Natural killer cell (primary cell): ENCODE measurements at regions not wholly inside any gene's neighbourhood (a gene's known extent, or its start where the extent isn't known, plus 50 kb on each side); places are given as distances from the start of the nearest gene placed in this dataset.

Source experiments
- ATAC-seq, 3 donors: fragments of 150-1000 bp in 2 of 3; fragments of 200-7000 bp in 1 of 3; cut with Tn5 transposase; 1 replicate in 1 of 3; 2 replicates in 2 of 3; pipeline ENCODE4 v1.10.0; 2021; ENCODE audit warnings: mild to moderate bottlenecking in 2 of 3, moderate library complexity in 2 of 3
- DNase-seq, 2 donors: peaks; one replicate each; pipeline versions ENCODE4 v3.0.0 to v3.0.0-alpha.2; 2013 to 2021; ENCODE audit warnings: mixed read lengths in 1 of 2
- H3K27ac ChIP-seq: one replicate; pipeline ENCODE4 v1.5.1; 2013; ENCODE audit warnings: mild to moderate bottlenecking, low read length
- H3K27me3 ChIP-seq: one replicate; pipeline ENCODE4 v1.6.1; 2013; ENCODE audit warnings: low read length; ENCODE audit not compliant: control insufficient read depth, insufficient read depth
- H3K36me3 ChIP-seq: one replicate; pipeline ENCODE4 v1.6.1; 2013; ENCODE audit warnings: low read length; ENCODE audit not compliant: control insufficient read depth, insufficient read depth
- H3K4me1 ChIP-seq: one replicate; pipeline ENCODE4 v1.6.1; 2013; ENCODE audit warnings: low read length; ENCODE audit not compliant: control insufficient read depth, insufficient read depth
- H3K4me3 ChIP-seq: one replicate; pipeline ENCODE4 v1.5.1; 2013; ENCODE audit warnings: low read length
- H3K9me3 ChIP-seq: one replicate; pipeline ENCODE4 v1.6.1; 2013; ENCODE audit warnings: low read length; ENCODE audit not compliant: control insufficient read depth, insufficient read depth
- H3K27ac Mint-ChIP-seq, 2 donors: one replicate each; pipeline ENCODE4 v1.8.0; 2022; ENCODE audit warnings: mild to moderate bottlenecking in 2 of 2, mixed read lengths in 2 of 2, moderate library complexity in 1 of 2
- H3K27me3 Mint-ChIP-seq, 2 donors: one replicate each; pipeline ENCODE4 v1.8.0; 2022; ENCODE audit warnings: low read depth in 2 of 2, mixed read lengths in 2 of 2
- H3K36me3 Mint-ChIP-seq: one replicate; pipeline ENCODE4 v1.8.0; 2022; ENCODE audit warnings: mixed read lengths
- H3K4me1 Mint-ChIP-seq, 2 donors: one replicate each; pipeline ENCODE4 v1.8.0; 2022; ENCODE audit warnings: mixed read lengths in 2 of 2
- H3K4me3 Mint-ChIP-seq: one replicate; pipeline ENCODE4 v1.8.0; 2022; ENCODE audit warnings: mild to moderate bottlenecking, moderate library complexity, mixed read lengths
- H3K9me3 Mint-ChIP-seq, 2 donors: one replicate each; pipeline ENCODE4 v1.8.0; 2022; ENCODE audit warnings: mixed read lengths in 2 of 2
- WGBS: methylation state at CpG from one replicate; pipeline ENCODE4 v1.1.7; 2013; ENCODE audit warnings: missing lambda C conversion rate; ENCODE audit not compliant: insufficient coverage; 5-methylcytosine and 5-hydroxymethylcytosine counted together
- intact Hi-C: fragments of 100-400 bp; cut with micrococcal nuclease; formaldehyde crosslinking; loops from one replicate; pipeline ENCODE4 v1.14.2; 2022
- TF ChIP-seq, protein P1 (sequence below): fragments of 200-600 bp; IDR thresholded peaks from one replicate; pipeline ENCODE4 v1.8.0; 2022; ENCODE audit warnings: antibody characterized with exemption

DNA sequence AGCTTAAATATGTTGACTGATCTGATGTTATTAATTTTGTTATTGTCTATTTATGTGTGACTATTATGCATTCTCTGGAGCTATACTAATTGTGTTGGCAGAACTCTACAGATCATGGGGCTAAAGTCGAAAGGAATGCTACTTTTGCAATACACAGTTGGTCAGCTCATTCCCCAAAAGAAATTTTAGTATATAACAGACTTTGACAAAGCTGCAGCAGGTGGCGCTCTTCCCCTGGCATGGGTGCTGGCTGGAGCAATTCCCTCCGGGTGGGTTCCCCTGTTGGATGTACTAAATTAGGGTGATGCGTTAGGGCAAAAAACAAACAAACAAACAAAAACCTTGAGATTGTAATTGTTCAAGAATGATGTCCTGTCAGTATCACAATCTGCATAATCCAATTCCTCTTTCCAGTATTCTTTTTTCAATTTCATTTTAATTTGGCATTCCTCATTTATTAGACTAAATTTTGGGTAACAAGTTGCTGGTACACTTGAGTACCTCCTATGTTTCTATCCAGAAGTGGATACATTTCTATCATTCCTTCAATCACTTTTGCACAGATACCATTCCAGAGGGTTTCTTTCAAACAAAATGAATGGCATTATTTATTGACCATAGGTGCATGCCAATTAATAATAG, 322.8 kb upstream of the EDNRB start:
- intact Hi-C loops, result no loop called here
- no peaks in the 10 kb centered on the region for H3K36me3 ChIP-seq
- H3K4me3 ChIP-seq, result no peak overlapping the region
- WGBS, result 25% methylated on average over 1 of the region's 4 CpGs
- no peaks in the 10 kb centered on the region for H3K27me3 ChIP-seq
- Mint-ChIP-seq H3K9me3 (peaks cover 3% of the 10 kb centered on the region in 2 donors), H3K36me3 (no peaks in the 10 kb centered on the region), H3K4me1 (no peaks in the 10 kb centered on the region), H3K27ac (no peak overlapping the region), H3K27me3 (no peaks in the 10 kb centered on the region), H3K4me3 (no peak overlapping the region)
- H3K4me1 ChIP-seq, result no peaks in the 10 kb centered on the region
- no peak overlapping the region for H3K27ac ChIP-seq
- no peaks in the 10 kb centered on the region for H3K9me3 ChIP-seq
- no peak for ATAC-seq
- TF ChIP-seq, protein P1, sequence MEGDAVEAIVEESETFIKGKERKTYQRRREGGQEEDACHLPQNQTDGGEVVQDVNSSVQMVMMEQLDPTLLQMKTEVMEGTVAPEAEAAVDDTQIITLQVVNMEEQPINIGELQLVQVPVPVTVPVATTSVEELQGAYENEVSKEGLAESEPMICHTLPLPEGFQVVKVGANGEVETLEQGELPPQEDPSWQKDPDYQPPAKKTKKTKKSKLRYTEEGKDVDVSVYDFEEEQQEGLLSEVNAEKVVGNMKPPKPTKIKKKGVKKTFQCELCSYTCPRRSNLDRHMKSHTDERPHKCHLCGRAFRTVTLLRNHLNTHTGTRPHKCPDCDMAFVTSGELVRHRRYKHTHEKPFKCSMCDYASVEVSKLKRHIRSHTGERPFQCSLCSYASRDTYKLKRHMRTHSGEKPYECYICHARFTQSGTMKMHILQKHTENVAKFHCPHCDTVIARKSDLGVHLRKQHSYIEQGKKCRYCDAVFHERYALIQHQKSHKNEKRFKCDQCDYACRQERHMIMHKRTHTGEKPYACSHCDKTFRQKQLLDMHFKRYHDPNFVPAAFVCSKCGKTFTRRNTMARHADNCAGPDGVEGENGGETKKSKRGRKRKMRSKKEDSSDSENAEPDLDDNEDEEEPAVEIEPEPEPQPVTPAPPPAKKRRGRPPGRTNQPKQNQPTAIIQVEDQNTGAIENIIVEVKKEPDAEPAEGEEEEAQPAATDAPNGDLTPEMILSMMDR, result no peak
- DNase-seq, result peak in 1 of 2 donors; percentile 8

DNA sequence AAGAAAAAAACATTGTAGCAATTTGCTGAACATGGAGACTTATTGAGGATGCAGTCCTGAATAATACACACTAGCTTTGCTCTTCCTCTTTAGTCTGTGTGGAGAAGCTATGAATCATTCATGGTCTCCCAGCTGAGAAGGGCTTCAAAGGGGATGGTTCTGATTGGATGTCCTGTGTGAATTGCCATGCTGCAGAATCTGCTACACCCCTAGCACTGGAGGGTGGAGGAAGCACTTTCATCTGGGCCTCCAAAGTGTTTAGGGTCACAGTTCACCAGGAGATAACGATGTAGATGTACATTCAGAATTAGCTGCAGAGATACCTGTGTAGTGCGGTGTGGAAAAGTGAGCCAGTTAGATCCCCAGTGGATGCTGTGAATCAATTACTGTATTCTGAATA, 321.1 kb upstream of the EDNRB start:
- no peaks in the 10 kb centered on the region for H3K9me3 ChIP-seq
- intact Hi-C loops, result no loop called here
- no peak for DNase-seq
- H3K27me3 ChIP-seq, result no peaks in the 10 kb centered on the region
- Mint-ChIP-seq H3K27me3 (no peaks in the 10 kb centered on the region), H3K4me3 (no peak overlapping the region), H3K9me3 (peaks cover 3% of the 10 kb centered on the region in 2 donors), H3K36me3 (no peaks in the 10 kb centered on the region), H3K27ac (no peak overlapping the region), H3K4me1 (no peaks in the 10 kb centered on the region)
- no peaks in the 10 kb centered on the region for H3K36me3 ChIP-seq
- H3K4me1 ChIP-seq, result no peaks in the 10 kb centered on the region
- TF ChIP-seq, protein P1, result no peak
- WGBS, result 93% methylated on average over 2 of the region's 2 CpGs
- no peak overlapping the region for H3K4me3 ChIP-seq
- no peak overlapping the region for H3K27ac ChIP-seq
- ATAC-seq, result no peak

DNA sequence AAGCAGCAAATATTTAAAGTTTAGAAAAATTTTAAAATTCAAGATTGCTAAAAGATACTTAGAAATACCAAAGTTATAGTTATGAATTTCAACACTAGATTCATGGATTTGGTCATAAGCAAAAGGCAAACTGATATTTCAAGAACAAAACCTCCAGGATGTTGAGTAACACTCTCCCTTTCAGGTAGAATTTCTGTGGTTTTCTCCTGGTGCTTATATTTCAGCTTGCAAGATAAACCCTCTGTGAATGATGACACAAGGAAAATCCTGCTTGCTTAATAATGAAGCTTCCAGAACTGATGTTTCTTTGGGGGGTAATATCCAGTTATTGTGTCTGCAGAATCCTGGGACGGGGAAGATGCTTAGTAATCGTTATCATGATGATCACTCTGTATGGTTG, 320.3 kb upstream of the EDNRB start:
- Histone ChIP-seq H3K4me3 (no peak overlapping the region), H3K36me3 (no peaks in the 10 kb centered on the region), H3K4me1 (no peaks in the 10 kb centered on the region), H3K27ac (no peak overlapping the region), H3K27me3 (no peaks in the 10 kb centered on the region), H3K9me3 (no peaks in the 10 kb centered on the region)
- ATAC-seq (no peak), DNase-seq (no peak)
- 84% methylated on average over 2 of the region's 2 CpGs for WGBS
- H3K36me3 Mint-ChIP-seq, result no peaks in the 10 kb centered on the region
- TF ChIP-seq, protein P1, result no peak
- no peaks in the 10 kb centered on the region for H3K4me1 Mint-ChIP-seq
- intact Hi-C loops, result no loop called here
- no peaks in the 10 kb centered on the region for H3K27me3 Mint-ChIP-seq
- no peak overlapping the region for H3K4me3 Mint-ChIP-seq
- peaks cover 3 to 5% of the 10 kb centered on the region in 2 donors for H3K9me3 Mint-ChIP-seq
- no peak overlapping the region for H3K27ac Mint-ChIP-seq

DNA sequence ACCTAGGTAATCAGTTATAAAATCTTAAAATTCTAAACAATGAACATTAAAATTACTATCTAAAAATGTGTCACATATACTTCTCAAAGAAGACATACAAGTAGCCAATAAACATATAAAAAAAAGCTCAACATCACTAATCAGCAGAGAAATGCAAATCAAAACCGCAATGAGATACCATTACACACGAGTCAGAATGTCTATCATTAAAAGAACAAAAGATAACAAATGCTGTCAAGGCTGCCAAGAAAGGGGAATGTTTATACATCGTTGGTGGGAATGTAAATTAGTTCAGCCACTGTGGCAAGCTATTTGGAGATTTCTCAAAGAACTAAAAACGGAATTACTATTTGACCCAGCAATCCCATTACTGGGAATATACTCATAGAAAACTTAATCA, 310.3 kb upstream of the EDNRB start:
- intact Hi-C loops, result no loop called here
- Histone ChIP-seq H3K4me3 (no peak overlapping the region), H3K4me1 (no peaks in the 10 kb centered on the region), H3K27me3 (no peaks in the 10 kb centered on the region), H3K27ac (no peak overlapping the region), H3K36me3 (no peaks in the 10 kb centered on the region), H3K9me3 (no peaks in the 10 kb centered on the region)
- H3K4me3 Mint-ChIP-seq, result no peak overlapping the region
- 92% methylated on average over 2 of the region's 4 CpGs for WGBS
- DNase-seq (no peak), ATAC-seq (no peak)
- H3K4me1 Mint-ChIP-seq, result no peaks in the 10 kb centered on the region
- H3K27me3 Mint-ChIP-seq, result no peaks in the 10 kb centered on the region
- H3K36me3 Mint-ChIP-seq, result no peaks in the 10 kb centered on the region
- H3K9me3 Mint-ChIP-seq, result peaks cover 4 to 5% of the 10 kb centered on the region in 2 donors
- TF ChIP-seq, protein P1, result no peak
- no peak overlapping the region for H3K27ac Mint-ChIP-seq
